ENCODE measurements at regions not wholly inside any gene's neighbourhood (a gene's known extent, or its start where the extent isn't known, plus 50 kb on each side); places are given as distances from the start of the nearest gene placed in this dataset.

DNA sequence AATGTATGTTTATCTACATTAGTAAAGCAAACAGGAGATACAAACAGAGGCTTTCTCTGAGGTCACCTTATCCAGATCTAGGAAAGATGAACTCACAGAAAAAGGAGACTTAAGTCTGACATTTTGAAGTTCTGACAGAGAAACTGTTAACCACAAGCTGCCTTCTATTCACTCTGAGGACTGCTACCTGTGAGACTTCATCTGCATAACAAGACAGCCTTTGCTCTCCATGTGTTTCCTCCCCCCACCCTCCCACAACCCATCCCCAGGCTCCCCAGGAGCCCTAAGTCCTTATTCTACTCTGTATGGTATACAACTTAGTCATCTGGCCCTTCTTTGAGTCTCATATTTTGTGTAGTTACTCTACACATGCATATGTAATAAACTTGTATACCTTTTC, 699.0 kb downstream of the FGF9 start:
- Histone ChIP-seq H3K4me1 (ENCODE audit: insufficient read depth, poor library complexity, severe bottlenecking) (no peaks in the 10 kb centered on the region), H3K4me3 (ENCODE audit: severe bottlenecking) (no peak overlapping the region), H3K27ac (ENCODE audit: poor library complexity, severe bottlenecking) (no peak overlapping the region), H3K9me3 (ENCODE audit: severe bottlenecking) (no peaks in the 10 kb centered on the region), H3K36me3 (ENCODE audit: low read depth) (no peaks in the 10 kb centered on the region), H3K27me3 (ENCODE audit: insufficient read depth, poor library complexity, severe bottlenecking) (no peaks in the 10 kb centered on the region)
- no peak for TF ChIP-seq CTCF (IDR thresholded peaks at IDR 0.05; ENCODE audit: poor library complexity, severe bottlenecking)
- DNase-seq (ENCODE audit: low spot score) (no peak), ATAC-seq (ENCODE audit: low read depth) (no peak)

GRCh38 chr13:22372261-22372660, 701.4 kb downstream of the FGF9 start:
- DNase-seq (ENCODE audit: low spot score), result no peak
- H3K9me3 ChIP-seq (ENCODE audit: severe bottlenecking), result no peaks in the 10 kb centered on the region
- no peaks in the 10 kb centered on the region for H3K27me3 ChIP-seq (ENCODE audit: insufficient read depth, poor library complexity, severe bottlenecking)
- TF ChIP-seq CTCF (IDR thresholded peaks at IDR 0.05; ENCODE audit: poor library complexity, severe bottlenecking), result no peak
- no peak for ATAC-seq (ENCODE audit: low read depth)
- H3K4me1 ChIP-seq (ENCODE audit: insufficient read depth, poor library complexity, severe bottlenecking), result no peaks in the 10 kb centered on the region
- H3K27ac ChIP-seq (ENCODE audit: poor library complexity, severe bottlenecking), result no peak overlapping the region
- no peak overlapping the region for H3K4me3 ChIP-seq (ENCODE audit: severe bottlenecking)
- H3K36me3 ChIP-seq (ENCODE audit: low read depth), result no peaks in the 10 kb centered on the region

DNA sequence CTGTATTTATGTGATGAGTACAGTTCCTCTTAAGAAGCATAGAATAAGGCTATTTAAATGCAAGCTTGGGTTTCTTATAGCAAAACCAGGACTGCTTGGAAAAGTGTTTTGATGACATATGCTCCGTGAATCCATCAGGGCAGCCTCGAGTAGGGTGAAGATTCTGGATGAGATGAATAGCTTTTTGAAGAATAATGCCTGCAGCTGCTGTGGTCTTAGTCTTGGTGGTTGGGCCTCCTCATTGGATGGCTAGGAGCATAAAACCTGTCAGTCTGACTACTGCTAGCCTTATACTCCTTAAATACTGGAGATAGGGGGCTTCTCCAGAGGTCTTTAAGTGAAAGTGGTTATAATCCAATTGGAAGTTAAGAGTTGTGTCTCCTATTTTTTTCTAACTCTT, 704.3 kb downstream of the FGF9 start:
- H3K4me1 ChIP-seq (ENCODE audit: insufficient read depth, poor library complexity, severe bottlenecking), result no peaks in the 10 kb centered on the region
- no peak overlapping the region for H3K27ac ChIP-seq (ENCODE audit: poor library complexity, severe bottlenecking)
- H3K4me3 ChIP-seq (ENCODE audit: severe bottlenecking), result no peak overlapping the region
- H3K27me3 ChIP-seq (ENCODE audit: insufficient read depth, poor library complexity, severe bottlenecking), result no peaks in the 10 kb centered on the region
- no peak for DNase-seq (ENCODE audit: low spot score)
- no peaks in the 10 kb centered on the region for H3K36me3 ChIP-seq (ENCODE audit: low read depth)
- no peak for TF ChIP-seq CTCF (IDR thresholded peaks at IDR 0.05; ENCODE audit: poor library complexity, severe bottlenecking)
- H3K9me3 ChIP-seq (ENCODE audit: severe bottlenecking), result no peaks in the 10 kb centered on the region
- ATAC-seq (ENCODE audit: low read depth), result no peak

DNA sequence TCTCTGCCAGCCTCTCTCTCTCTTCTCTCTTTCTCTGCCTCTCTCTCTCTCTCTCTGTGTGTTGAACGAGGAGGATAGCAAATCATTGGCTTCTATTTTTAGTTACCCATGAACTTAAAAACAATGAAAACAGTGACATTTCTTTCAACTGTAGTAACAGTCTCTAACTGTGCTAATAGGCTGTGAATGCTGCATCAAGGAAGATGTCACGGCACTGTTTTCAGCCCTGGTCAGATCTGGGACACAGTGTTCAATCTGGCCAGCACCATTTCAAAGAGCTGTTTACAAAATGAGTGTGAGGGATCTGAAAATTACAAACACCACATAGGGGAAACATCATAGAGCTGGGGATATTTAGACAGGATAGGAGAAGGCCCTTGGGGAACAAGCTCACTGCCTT, 717.0 kb downstream of the FGF9 start:
- no peak overlapping the region for H3K4me3 ChIP-seq (ENCODE audit: severe bottlenecking)
- no peak overlapping the region for H3K27ac ChIP-seq (ENCODE audit: poor library complexity, severe bottlenecking)
- ATAC-seq (ENCODE audit: low read depth) (no peak), DNase-seq (ENCODE audit: low spot score) (no peak)
- TF ChIP-seq CTCF (IDR thresholded peaks at IDR 0.05; ENCODE audit: poor library complexity, severe bottlenecking), result no peak
- no peaks in the 10 kb centered on the region for H3K9me3 ChIP-seq (ENCODE audit: severe bottlenecking)
- H3K4me1 ChIP-seq (ENCODE audit: insufficient read depth, poor library complexity, severe bottlenecking), result no peaks in the 10 kb centered on the region
- no peaks in the 10 kb centered on the region for H3K27me3 ChIP-seq (ENCODE audit: insufficient read depth, poor library complexity, severe bottlenecking)
- no peaks in the 10 kb centered on the region for H3K36me3 ChIP-seq (ENCODE audit: low read depth)

DNA sequence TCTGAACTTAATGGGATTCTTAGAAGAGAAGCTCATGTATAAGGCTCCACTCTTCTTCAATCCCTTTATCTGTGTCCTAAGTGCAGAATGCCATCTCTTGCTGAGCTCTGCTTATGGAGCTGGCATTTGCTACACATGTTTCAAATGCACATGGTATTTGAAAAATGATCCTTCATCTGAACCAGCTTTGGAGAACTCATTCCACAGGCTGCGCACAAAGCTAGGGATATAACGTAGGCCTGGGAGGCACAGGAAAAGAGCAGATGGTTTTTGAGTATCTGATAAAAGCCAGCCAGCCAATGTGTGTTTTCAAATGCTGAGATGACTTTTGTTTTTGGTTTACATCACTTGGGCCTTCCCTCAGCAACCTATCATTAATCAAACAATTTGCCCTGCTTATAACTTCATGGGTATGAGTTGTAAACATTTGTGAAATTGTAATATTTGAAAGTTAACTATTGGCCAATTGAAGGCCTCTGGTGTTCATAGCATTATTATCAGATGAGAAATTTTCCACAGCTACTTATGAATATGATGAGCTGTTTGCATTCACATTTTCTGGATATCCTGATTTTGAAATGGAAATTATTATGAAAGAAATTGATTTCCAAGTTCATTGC, 729.0 kb downstream of the FGF9 start:
- no peaks in the 10 kb centered on the region for H3K9me3 ChIP-seq (ENCODE audit: severe bottlenecking)
- no peak overlapping the region for H3K27ac ChIP-seq (ENCODE audit: poor library complexity, severe bottlenecking)
- TF ChIP-seq CTCF (IDR thresholded peaks at IDR 0.05; ENCODE audit: poor library complexity, severe bottlenecking), result no peak
- H3K4me1 ChIP-seq (ENCODE audit: insufficient read depth, poor library complexity, severe bottlenecking), result no peaks in the 10 kb centered on the region
- H3K36me3 ChIP-seq (ENCODE audit: low read depth), result no peaks in the 10 kb centered on the region
- no peak for DNase-seq (ENCODE audit: low spot score)
- no peak for ATAC-seq (ENCODE audit: low read depth)
- H3K27me3 ChIP-seq (ENCODE audit: insufficient read depth, poor library complexity, severe bottlenecking), result peaks cover 3% of the 10 kb centered on the region
- H3K4me3 ChIP-seq (ENCODE audit: severe bottlenecking), result no peak overlapping the region
